ENCODE measurements at regions not wholly inside any gene's neighbourhood (a gene's known extent, or its start where the extent isn't known, plus 50 kb on each side); places are given as distances from the start of the nearest gene placed in this dataset.

- TF ChIP-seq CTCF (IDR thresholded peaks at IDR 0.05; ENCODE audit: low read depth, low read length), result no peak
- no peak overlapping the region for H3K4me3 ChIP-seq (replicated peaks in 1 of 2; ENCODE audit: low read depth in 2 of 2, low read length in 2 of 2)
- no peak for DNase-seq (ENCODE audit: low read depth in 2 of 2)
Observed at GRCh38 chr2:21258082-21258481, 134.3 kb downstream of the TDRD15 start.

DNA sequence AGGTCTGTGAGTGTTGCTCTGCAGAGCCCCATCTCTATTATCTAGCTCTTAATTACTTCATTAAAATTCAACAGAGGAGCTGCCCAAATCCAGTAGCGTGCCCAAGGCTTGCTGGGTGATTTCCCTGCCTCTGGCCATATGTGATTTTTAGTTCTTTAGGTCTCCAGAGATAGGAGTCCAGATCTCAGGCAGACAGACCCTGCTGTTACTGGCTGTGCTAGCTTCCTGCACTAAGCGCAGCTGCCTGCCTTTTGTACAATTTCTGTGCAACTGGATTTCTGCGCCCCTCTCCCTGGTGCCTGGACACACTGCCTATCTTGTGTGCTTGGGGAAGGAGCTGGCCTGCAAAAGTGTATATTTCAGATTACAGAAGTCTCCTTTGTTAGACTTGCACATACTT, 136.5 kb downstream of the TDRD15 start:
- H3K4me3 ChIP-seq (replicated peaks in 1 of 2; ENCODE audit: low read depth in 2 of 2, low read length in 2 of 2), result no peak overlapping the region
- TF ChIP-seq CTCF (IDR thresholded peaks at IDR 0.05; ENCODE audit: low read depth, low read length), result no peak
- DNase-seq (ENCODE audit: low read depth in 2 of 2), result no peak

GRCh38 chr2:21261591-21261990, 137.8 kb downstream of the TDRD15 start:
- TF ChIP-seq CTCF (IDR thresholded peaks at IDR 0.05; ENCODE audit: low read depth, low read length), result no peak
- DNase-seq (ENCODE audit: low read depth in 2 of 2), result no peak
- no peak overlapping the region for H3K4me3 ChIP-seq (replicated peaks in 1 of 2; ENCODE audit: low read depth in 2 of 2, low read length in 2 of 2)

DNA sequence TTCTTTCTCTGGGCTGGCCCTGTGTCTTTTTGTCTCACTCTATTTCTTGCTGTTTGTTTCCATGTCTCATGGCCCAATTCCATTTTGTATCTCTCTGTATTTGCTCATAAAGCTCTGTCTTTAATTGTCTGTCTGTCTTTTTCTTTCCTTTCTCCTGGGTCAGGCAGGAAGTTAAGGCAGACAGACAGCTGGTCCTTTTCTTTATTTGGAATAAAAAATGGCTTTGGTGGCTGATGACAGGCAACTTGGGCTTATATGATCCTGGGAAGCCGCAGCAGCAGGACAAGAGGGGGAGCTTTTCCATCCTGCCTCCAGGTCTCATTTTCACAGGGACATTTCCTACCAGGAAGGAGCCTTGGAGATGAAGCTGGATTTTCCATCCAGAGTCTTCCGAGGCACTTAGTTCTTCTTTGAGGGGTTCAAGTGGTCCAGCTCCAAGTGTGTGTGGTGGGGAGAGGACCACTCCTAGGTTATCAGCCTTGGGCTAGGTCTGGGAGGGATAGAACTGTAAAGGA, 138.7 kb downstream of the TDRD15 start:
- H3K4me3 ChIP-seq (replicated peaks in 1 of 2; ENCODE audit: low read depth in 2 of 2, low read length in 2 of 2), result no peak overlapping the region
- no peak for DNase-seq (ENCODE audit: low read depth in 2 of 2)
- no peak for TF ChIP-seq CTCF (IDR thresholded peaks at IDR 0.05; ENCODE audit: low read depth, low read length)

DNA sequence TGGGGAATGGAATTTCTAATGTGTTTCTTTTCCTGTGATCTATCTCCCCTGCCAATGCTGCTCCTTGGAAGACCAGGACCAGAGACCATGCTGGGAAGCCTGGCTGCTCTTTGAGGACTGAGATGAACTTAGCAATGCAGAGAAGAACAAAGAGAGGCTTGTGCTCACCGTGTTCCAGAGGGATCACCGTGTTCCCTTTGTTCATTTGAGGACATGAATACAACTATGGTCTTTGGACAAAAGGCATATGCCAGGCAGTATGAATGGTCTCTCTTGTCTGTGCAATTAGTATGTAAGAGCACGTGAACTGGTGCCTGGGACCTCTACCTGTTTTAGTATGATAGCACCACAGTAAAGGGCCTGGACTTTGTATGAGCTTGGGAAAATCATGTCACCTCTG, 139.9 kb downstream of the TDRD15 start:
- no peak overlapping the region for H3K4me3 ChIP-seq (replicated peaks in 1 of 2; ENCODE audit: low read depth in 2 of 2, low read length in 2 of 2)
- DNase-seq (ENCODE audit: low read depth in 2 of 2), result no peak
- no peak for TF ChIP-seq CTCF (IDR thresholded peaks at IDR 0.05; ENCODE audit: low read depth, low read length)

DNA sequence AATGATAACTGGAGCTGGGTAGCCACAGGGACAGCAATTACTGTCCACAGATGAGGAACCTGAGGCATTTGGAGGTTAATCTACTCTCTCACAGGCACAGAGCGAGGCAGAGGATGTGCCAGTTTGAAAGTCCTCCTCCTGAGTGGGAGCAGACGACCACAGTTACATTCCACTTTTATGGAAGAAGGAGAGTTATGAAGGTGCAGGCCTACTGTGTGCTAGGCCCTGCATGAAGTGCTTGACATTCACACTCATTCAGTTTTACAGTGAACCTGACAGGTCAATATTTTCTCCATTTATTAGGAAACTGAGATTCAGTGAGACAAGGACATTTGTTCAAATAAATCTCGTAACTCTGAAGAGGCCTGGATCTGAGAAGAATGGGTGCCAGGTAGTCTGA, 142.0 kb downstream of the TDRD15 start:
- no peak overlapping the region for H3K4me3 ChIP-seq (replicated peaks in 1 of 2; ENCODE audit: low read depth in 2 of 2, low read length in 2 of 2)
- no peak for TF ChIP-seq CTCF (IDR thresholded peaks at IDR 0.05; ENCODE audit: low read depth, low read length)
- DNase-seq (ENCODE audit: low read depth in 2 of 2), result no peak

DNA sequence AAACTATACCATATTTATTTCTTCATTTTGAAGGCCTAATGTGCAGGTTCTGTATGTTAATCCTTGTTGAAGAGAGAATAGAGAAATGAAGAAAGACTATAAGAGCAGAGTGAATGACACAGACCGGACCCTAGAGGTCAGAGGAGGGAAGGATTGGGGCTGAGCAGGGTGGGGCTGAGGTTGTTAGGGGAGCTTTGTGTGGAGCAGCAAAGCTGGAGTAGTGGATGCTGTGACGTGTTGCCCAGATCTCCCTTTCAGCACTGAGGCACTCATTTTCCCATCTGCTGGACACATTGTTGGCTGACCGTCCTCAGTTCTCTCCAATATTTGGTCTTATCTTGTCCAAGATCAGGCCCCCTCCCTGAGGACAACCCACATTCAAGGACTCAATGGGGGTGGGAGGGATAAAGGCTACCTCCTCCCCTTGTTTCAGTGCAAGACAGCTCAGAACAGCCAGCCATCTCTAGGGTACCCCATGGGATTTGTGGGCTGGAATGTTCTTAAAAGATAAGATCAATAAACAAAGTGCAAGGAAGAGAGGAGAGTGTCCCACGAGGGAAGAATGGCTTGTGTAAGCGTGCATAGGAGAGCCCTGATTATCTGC, 143.6 kb downstream of the TDRD15 start:
- no peak overlapping the region for H3K4me3 ChIP-seq (replicated peaks in 1 of 2; ENCODE audit: low read depth in 2 of 2, low read length in 2 of 2)
- no peak for TF ChIP-seq CTCF (IDR thresholded peaks at IDR 0.05; ENCODE audit: low read depth, low read length)
- no peak for DNase-seq (ENCODE audit: low read depth in 2 of 2)

Measured in cardiac fibroblast (primary cell).